Liver (tissue), 8 donors: ENCODE measurements at regions not wholly inside any gene's neighbourhood (a gene's known extent, or its start where the extent isn't known, plus 50 kb on each side); places are given as distances from the start of the nearest gene placed in this dataset.

Experiments used
- DNase-seq: peaks from one replicate; pipeline ENCODE4 v3.0.0-alpha.2; 2017; ENCODE audit warnings: low spot score
- H3K27ac ChIP-seq, 2 donors: one replicate each; pipeline ENCODE4 v1.7.0; 2013; ENCODE audit warnings: inconsistent platforms in 2 of 2, low read length in 2 of 2, control low read depth in 1 of 2, low read depth in 1 of 2, mild to moderate bottlenecking in 1 of 2
- H3K27me3 ChIP-seq, 4 donors: one replicate each; pipeline versions ENCODE4 v1.6.1 to v1.7.0; 2013; ENCODE audit warnings: low read length in 3 of 4, inconsistent platforms in 1 of 4, mild to moderate bottlenecking in 1 of 4, moderate library complexity in 1 of 4; ENCODE audit not compliant: control insufficient read depth in 4 of 4, insufficient read depth in 4 of 4
- H3K36me3 ChIP-seq, 4 donors: one replicate each; pipeline versions ENCODE4 v1.6.1 to v1.7.0; 2013; ENCODE audit warnings: low read length in 3 of 4, mild to moderate bottlenecking in 3 of 4, low read depth in 1 of 4, moderate library complexity in 1 of 4; ENCODE audit not compliant: control insufficient read depth in 4 of 4, insufficient read depth in 3 of 4
- H3K4me1 ChIP-seq, 4 donors: one replicate each; pipeline versions ENCODE4 v1.6.1 to v1.7.0; 2013; ENCODE audit warnings: low read length in 3 of 4, mild to moderate bottlenecking in 3 of 4, moderate library complexity in 1 of 4; ENCODE audit not compliant: control insufficient read depth in 4 of 4, insufficient read depth in 4 of 4
- H3K4me3 ChIP-seq, 3 donors: one replicate each; pipeline versions ENCODE4 v1.6.1 to v1.7.0; 2013; ENCODE audit warnings: low read length in 3 of 3, control low read depth in 1 of 3, low read depth in 1 of 3, mild to moderate bottlenecking in 1 of 3
- H3K9ac ChIP-seq, 2 donors: one replicate each; pipeline ENCODE4 v1.7.0; 2013; ENCODE audit warnings: low read length in 2 of 2, mild to moderate bottlenecking in 2 of 2, moderate library complexity in 2 of 2, control low read depth in 1 of 2, low read depth in 1 of 2
- H3K9me3 ChIP-seq, 4 donors: one replicate each; pipeline versions ENCODE4 v1.6.1 to v1.7.0; 2013; ENCODE audit warnings: low read length in 3 of 4; ENCODE audit not compliant: control insufficient read depth in 4 of 4
- ATF3 ChIP-seq: IDR thresholded peaks from 2 replicates; pipeline ENCODE4 v1.6.1; 2016; ENCODE audit warnings: antibody characterized with exemption
- CTCF ChIP-seq: fragments of 150-350 bp; IDR thresholded peaks from 2 replicates; pipeline ENCODE4 v1.5.1; 2017; ENCODE audit warnings: improper control_type of control experiment, low read depth, low read length; ENCODE audit not compliant: missing input control
- EGR1 ChIP-seq, 2 donors: IDR thresholded peaks; 2 replicates each; pipeline ENCODE4 v1.6.1; 2016 to 2018; ENCODE audit warnings: antibody characterized with exemption in 2 of 2, low read depth in 2 of 2
- FOXA1 ChIP-seq: IDR thresholded peaks from 2 replicates; pipeline ENCODE4 v1.6.1; 2016; ENCODE audit warnings: antibody characterized with exemption
- FOXA2 ChIP-seq: IDR thresholded peaks from 2 replicates; pipeline ENCODE4 v1.6.1; 2016; ENCODE audit warnings: antibody characterized with exemption
- GABPA ChIP-seq, 2 donors: IDR thresholded peaks in 1 of 2; conservative IDR thresholded peaks in 1 of 2; 2 replicates each; pipeline ENCODE4 v1.6.1; 2016; ENCODE audit warnings: antibody characterized with exemption in 2 of 2, mild to moderate bottlenecking in 1 of 2, moderate library complexity in 1 of 2
- HNF4A ChIP-seq, 2 donors: conservative IDR thresholded peaks; 2 replicates each; pipeline ENCODE4 v1.6.1; 2016; ENCODE audit warnings: antibody characterized with exemption in 2 of 2, mild to moderate bottlenecking in 2 of 2
- HNF4G ChIP-seq: IDR thresholded peaks from 2 replicates; pipeline ENCODE4 v1.6.1; 2016; ENCODE audit warnings: antibody characterized with exemption
- JUND ChIP-seq, 2 donors: IDR thresholded peaks; 2 replicates each; pipeline ENCODE4 v1.6.1; 2016; ENCODE audit warnings: antibody characterized with exemption in 2 of 2
- MAX ChIP-seq: IDR thresholded peaks from 2 replicates; pipeline ENCODE4 v1.6.1; 2016; ENCODE audit warnings: antibody characterized with exemption
- NR2F2 ChIP-seq: IDR thresholded peaks from 2 replicates; pipeline ENCODE4 v1.6.1; 2016; ENCODE audit warnings: antibody characterized with exemption
- RXRA ChIP-seq, 2 donors: IDR thresholded peaks; 2 replicates each; pipeline ENCODE4 v1.6.1; 2017 to 2018; ENCODE audit warnings: antibody characterized with exemption in 2 of 2, mild to moderate bottlenecking in 1 of 2
- SP1 ChIP-seq: IDR thresholded peaks from 2 replicates; pipeline ENCODE4 v1.6.1; 2018; ENCODE audit warnings: antibody characterized with exemption, mild to moderate bottlenecking
- TAF1 ChIP-seq: conservative IDR thresholded peaks from 2 replicates; pipeline ENCODE4 v1.6.1; 2016; ENCODE audit warnings: antibody characterized with exemption, mild to moderate bottlenecking
- YY1 ChIP-seq: IDR thresholded peaks from 2 replicates; pipeline ENCODE4 v1.6.1; 2016; ENCODE audit warnings: antibody characterized with exemption, mild to moderate bottlenecking
- WGBS: extraction: QIAGEN DNeasy Blood & Tissue Kit; methylation state at CpG from one replicate; pipeline ENCODE4 v1.1.7; 2013; 5-methylcytosine and 5-hydroxymethylcytosine counted together
- TF ChIP-seq, protein P1 (sequence below): IDR thresholded peaks from 2 replicates; pipeline ENCODE4 v1.6.1; 2016; ENCODE audit warnings: antibody characterized with exemption
- TF ChIP-seq, protein P2 (sequence below): IDR thresholded peaks from 2 replicates; pipeline ENCODE4 v1.6.1; 2016; ENCODE audit warnings: antibody characterized with exemption, mild to moderate bottlenecking
- donor health status: healthy.
- donor health status: healthy.
- donor health status: healthy.
- donor health status: healthy.
- donor health status: healthy.

DNA sequence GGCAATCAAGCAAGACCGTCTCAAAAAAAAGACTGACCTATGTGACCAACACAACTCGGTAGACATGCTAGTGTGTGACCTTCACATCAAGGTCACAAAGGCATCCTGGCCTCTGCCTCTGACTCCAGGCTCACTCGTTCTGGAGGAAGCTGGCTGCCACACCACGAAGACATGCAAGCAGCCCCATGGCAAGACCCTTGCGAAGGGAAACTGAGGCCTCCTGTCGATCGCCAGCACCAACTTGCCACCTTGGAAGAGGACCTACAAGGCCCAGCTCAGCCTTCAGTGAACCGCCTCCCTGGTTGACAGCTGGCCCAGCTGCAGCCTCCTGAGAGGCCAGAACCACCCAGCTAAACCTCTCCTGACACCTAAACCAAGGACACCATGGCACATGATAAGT, 79.3 kb upstream of the ASAP2 start:
- H3K4me3 ChIP-seq, result no peak overlapping the region
- TF ChIP-seq TAF1 (no peak), SP1 (no peak), YY1 (no peak), EGR1 (IDR thresholded peaks at IDR 0.05; ENCODE audit: low read depth in 2 of 2) (no peak), NR2F2 (no peak), FOXA1 (no peak), RXRA (IDR thresholded peaks at IDR 0.05) (no peak), CTCF (no peak)
- TF ChIP-seq, protein P1, sequence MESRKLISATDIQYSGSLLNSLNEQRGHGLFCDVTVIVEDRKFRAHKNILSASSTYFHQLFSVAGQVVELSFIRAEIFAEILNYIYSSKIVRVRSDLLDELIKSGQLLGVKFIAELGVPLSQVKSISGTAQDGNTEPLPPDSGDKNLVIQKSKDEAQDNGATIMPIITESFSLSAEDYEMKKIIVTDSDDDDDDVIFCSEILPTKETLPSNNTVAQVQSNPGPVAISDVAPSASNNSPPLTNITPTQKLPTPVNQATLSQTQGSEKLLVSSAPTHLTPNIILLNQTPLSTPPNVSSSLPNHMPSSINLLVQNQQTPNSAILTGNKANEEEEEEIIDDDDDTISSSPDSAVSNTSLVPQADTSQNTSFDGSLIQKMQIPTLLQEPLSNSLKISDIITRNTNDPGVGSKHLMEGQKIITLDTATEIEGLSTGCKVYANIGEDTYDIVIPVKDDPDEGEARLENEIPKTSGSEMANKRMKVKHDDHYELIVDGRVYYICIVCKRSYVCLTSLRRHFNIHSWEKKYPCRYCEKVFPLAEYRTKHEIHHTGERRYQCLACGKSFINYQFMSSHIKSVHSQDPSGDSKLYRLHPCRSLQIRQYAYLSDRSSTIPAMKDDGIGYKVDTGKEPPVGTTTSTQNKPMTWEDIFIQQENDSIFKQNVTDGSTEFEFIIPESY, result no peak
- no peaks in the 10 kb centered on the region for H3K36me3 ChIP-seq
- H3K27me3 ChIP-seq, result no peaks in the 10 kb centered on the region
- no peaks in the 10 kb centered on the region for H3K4me1 ChIP-seq
- H3K9me3 ChIP-seq, result peaks cover 0 to 2% (median 0%) of the 10 kb centered on the region in 4 donors
- no peak overlapping the region for H3K27ac ChIP-seq
- H3K9ac ChIP-seq, result no peak overlapping the region
- no peak for DNase-seq
- 96% methylated on average over 8 of the region's 8 CpGs for WGBS

GRCh38 chr2:9126540-9126939, 80.1 kb upstream of the ASAP2 start:
- 96% methylated on average over 3 of the region's 3 CpGs for WGBS
- Histone ChIP-seq H3K27me3 (no peaks in the 10 kb centered on the region), H3K9ac (no peak overlapping the region), H3K9me3 (peaks cover 0 to 2% (median 0%) of the 10 kb centered on the region in 4 donors), H3K4me3 (no peak overlapping the region), H3K27ac (no peak overlapping the region), H3K4me1 (no peaks in the 10 kb centered on the region), H3K36me3 (no peaks in the 10 kb centered on the region)
- no peak for DNase-seq
- no peak for TF ChIP-seq SP1
- TF ChIP-seq YY1, result no peak
- no peak for TF ChIP-seq JUND (IDR thresholded peaks at IDR 0.05)
- TF ChIP-seq ATF3, result no peak
- TF ChIP-seq TAF1, result no peak
- no peak for TF ChIP-seq HNF4A (conservative IDR thresholded peaks at IDR 0.05)
- no peak for TF ChIP-seq HNF4G
- TF ChIP-seq FOXA1, result no peak
- TF ChIP-seq, protein P2, sequence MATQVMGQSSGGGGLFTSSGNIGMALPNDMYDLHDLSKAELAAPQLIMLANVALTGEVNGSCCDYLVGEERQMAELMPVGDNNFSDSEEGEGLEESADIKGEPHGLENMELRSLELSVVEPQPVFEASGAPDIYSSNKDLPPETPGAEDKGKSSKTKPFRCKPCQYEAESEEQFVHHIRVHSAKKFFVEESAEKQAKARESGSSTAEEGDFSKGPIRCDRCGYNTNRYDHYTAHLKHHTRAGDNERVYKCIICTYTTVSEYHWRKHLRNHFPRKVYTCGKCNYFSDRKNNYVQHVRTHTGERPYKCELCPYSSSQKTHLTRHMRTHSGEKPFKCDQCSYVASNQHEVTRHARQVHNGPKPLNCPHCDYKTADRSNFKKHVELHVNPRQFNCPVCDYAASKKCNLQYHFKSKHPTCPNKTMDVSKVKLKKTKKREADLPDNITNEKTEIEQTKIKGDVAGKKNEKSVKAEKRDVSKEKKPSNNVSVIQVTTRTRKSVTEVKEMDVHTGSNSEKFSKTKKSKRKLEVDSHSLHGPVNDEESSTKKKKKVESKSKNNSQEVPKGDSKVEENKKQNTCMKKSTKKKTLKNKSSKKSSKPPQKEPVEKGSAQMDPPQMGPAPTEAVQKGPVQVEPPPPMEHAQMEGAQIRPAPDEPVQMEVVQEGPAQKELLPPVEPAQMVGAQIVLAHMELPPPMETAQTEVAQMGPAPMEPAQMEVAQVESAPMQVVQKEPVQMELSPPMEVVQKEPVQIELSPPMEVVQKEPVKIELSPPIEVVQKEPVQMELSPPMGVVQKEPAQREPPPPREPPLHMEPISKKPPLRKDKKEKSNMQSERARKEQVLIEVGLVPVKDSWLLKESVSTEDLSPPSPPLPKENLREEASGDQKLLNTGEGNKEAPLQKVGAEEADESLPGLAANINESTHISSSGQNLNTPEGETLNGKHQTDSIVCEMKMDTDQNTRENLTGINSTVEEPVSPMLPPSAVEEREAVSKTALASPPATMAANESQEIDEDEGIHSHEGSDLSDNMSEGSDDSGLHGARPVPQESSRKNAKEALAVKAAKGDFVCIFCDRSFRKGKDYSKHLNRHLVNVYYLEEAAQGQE, result no peak
- no peak for TF ChIP-seq GABPA (IDR thresholded peaks at IDR 0.05 in 1 of 2, conservative IDR thresholded peaks at IDR 0.05 in 1 of 2)
- TF ChIP-seq NR2F2, result no peak
- TF ChIP-seq FOXA2, result no peak
- no peak for TF ChIP-seq EGR1 (IDR thresholded peaks at IDR 0.05; ENCODE audit: low read depth in 2 of 2)
- TF ChIP-seq, protein P1, result no peak
- no peak for TF ChIP-seq RXRA (IDR thresholded peaks at IDR 0.05)
- TF ChIP-seq MAX, result no peak
- TF ChIP-seq CTCF, result no peak
